ENCODE measurements at regions not wholly inside any gene's neighbourhood (a gene's known extent, or its start where the extent isn't known, plus 50 kb on each side); places are given as distances from the start of the nearest gene placed in this dataset.

DNA sequence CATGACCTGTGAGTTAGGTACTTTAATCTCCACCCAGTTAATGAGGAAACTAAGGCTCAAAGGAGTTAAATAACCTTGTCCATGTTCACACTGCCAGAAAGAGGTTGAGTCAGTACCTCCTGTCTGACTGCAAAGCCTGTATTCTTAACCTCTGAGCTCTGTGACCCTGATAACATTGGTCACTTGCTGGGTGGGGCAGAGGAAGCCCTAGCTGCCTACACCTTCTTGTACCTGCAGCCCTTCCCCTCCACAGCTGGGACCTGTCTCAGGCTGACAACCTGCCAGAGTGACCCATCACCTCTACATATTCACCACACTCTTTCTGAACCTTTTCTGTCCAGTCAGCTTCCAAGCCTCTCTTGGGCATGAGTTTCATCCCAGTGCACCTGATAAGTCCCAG is 106.1 kb upstream of the HES1 start:
- no peaks in the 10 kb centered on the region for H3K27me3 ChIP-seq (replicated peaks in 1 of 7)
- DNase-seq = no peak
- H3K4me3 ChIP-seq = no peak overlapping the region
- H3K9me3 ChIP-seq = no peaks in the 10 kb centered on the region
- H3K27ac ChIP-seq = no peak overlapping the region
- TF ChIP-seq CTCF (IDR thresholded peaks at IDR 0.05 in 8 of 11, conservative IDR thresholded peaks at IDR 0.05 in 3 of 11) (no peak), POLR2AphosphoS5 (IDR thresholded peaks at IDR 0.05) (no peak), POLR2A (IDR thresholded peaks at IDR 0.05) (no peak)
- intact Hi-C loops (cut with DNase I; ENCODE audit: low total_unique reads) = no loop called here
- peaks cover 0 to 26% (median 21%) of the 10 kb centered on the region in 6 donors for H3K4me1 ChIP-seq
- no peaks in the 10 kb centered on the region for H3K36me3 ChIP-seq

DNA sequence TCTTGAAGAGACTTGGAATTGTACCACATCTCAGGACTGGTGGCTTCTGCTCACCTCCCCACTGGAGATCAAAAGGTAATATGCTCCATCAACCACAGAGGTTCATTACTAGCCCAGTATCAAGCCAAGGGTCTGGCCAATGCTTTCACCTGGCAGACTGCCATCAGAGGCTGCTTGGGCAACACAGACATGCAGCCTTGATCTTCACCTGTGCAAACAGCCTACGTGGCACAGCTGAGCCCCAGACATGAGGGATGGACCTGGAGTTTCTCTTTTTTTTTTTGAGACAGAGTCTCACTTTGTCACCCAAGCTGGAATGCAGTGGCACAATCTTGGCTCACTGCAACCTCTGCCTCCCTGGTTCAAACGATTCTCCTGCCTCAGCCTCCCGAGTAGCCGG is 105.6 kb upstream of the HES1 start:
- no peaks in the 10 kb centered on the region for H3K36me3 ChIP-seq
- no peak overlapping the region for H3K27ac ChIP-seq
- TF ChIP-seq POLR2AphosphoS5 (IDR thresholded peaks at IDR 0.05) = no peak
- no peak for TF ChIP-seq POLR2A (IDR thresholded peaks at IDR 0.05)
- TF ChIP-seq CTCF (IDR thresholded peaks at IDR 0.05 in 8 of 11, conservative IDR thresholded peaks at IDR 0.05 in 3 of 11) = no peak
- intact Hi-C loops (cut with DNase I; ENCODE audit: low total_unique reads) = no loop called here
- H3K4me3 ChIP-seq = no peak overlapping the region
- H3K9me3 ChIP-seq = no peaks in the 10 kb centered on the region
- DNase-seq = no peak
- H3K4me1 ChIP-seq = peaks cover 0 to 31% (median 25%) of the 10 kb centered on the region in 6 donors
- WGBS, 5 donors = 75 to 96% (median 85%) methylated on average over 4 of the region's 4 CpGs
- H3K27me3 ChIP-seq (replicated peaks in 1 of 7) = no peaks in the 10 kb centered on the region

DNA sequence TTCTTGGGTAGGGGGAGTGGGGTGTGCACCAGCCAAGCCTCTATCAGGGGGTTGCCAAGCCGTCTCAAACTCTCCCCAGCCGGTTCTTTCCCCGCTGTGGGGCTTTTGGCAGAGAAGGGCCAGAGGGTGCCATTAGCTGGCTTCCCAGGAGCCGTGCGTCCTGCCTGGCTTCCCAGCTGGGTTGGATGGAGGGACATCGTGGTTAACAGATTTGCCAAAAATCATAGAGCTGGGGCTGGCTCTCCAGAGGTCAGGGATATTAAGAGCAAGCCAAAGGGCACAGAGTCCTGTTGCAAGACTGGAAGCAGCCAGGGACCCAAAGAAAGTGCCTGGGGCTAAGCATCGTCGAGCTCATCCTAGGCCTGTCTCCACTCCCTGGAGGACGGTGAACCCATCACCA is 104.6 kb upstream of the HES1 start:
- H3K36me3 ChIP-seq = no peaks in the 10 kb centered on the region
- no peak overlapping the region for H3K4me3 ChIP-seq
- no peak for DNase-seq
- H3K27ac ChIP-seq = no peak overlapping the region
- intact Hi-C loops (cut with DNase I; ENCODE audit: low total_unique reads) = no loop called here
- H3K9me3 ChIP-seq = no peaks in the 10 kb centered on the region
- no peaks in the 10 kb centered on the region for H3K27me3 ChIP-seq (replicated peaks in 1 of 7)
- 93 to 96% (median 95%) methylated on average over 7 to 9 of the region's 9 CpGs for WGBS, 5 donors
- TF ChIP-seq CTCF (IDR thresholded peaks at IDR 0.05 in 8 of 11, conservative IDR thresholded peaks at IDR 0.05 in 3 of 11) (no peak), POLR2A (IDR thresholded peaks at IDR 0.05) (no peak)
- peaks cover 0 to 34% (median 27%) of the 10 kb centered on the region in 6 donors for H3K4me1 ChIP-seq

DNA sequence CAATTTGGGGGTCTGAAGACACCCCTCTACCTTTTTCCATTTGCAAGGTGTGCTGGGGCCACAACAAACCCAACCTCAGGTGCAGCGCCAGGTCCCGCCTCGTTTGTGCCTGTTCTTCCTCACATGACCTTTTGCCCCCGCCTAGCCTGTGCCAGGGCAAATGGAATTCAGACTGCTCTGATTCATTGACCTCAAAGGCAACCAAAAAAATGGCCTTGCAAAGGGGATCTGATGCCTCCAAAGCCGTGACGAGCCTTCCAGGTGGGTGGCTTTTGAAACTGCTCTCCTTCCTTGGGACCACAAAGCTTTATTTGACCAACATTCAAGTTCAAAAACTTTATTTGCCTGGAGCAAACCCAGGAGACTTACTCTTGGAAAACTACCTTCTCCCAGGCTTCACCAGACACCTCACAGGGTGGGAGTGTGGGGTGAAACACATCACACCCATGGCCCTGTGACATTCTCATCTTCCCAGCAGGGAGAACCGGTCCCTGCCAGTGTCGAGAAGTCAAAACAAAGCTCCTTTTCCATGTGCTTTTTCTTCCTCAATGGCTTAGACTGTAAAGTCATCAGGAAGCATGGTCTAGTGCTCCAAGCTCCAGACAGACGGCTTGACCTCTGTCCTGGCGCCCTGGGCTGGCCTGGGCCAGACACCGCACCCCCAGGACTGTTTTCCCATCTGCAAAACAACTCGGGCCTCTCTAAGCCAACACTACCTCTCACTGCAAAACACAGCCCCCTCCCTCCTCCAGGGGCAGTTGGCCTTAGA is 103.9 kb upstream of the HES1 start:
- H3K4me3 ChIP-seq = no peak overlapping the region
- H3K4me1 ChIP-seq = peaks cover 0 to 34% (median 27%) of the 10 kb centered on the region in 6 donors
- no peaks in the 10 kb centered on the region for H3K9me3 ChIP-seq
- TF ChIP-seq POLR2AphosphoS5 (IDR thresholded peaks at IDR 0.05) (no peak), CTCF (IDR thresholded peaks at IDR 0.05 in 8 of 11, conservative IDR thresholded peaks at IDR 0.05 in 3 of 11) (no peak), POLR2A (IDR thresholded peaks at IDR 0.05) (no peak)
- no peaks in the 10 kb centered on the region for H3K27me3 ChIP-seq (replicated peaks in 1 of 7)
- no peak overlapping the region for H3K27ac ChIP-seq
- intact Hi-C loops (cut with DNase I; ENCODE audit: low total_unique reads) = no loop called here
- WGBS, 5 donors = 86 to 91% (median 90%) methylated on average over 12 of the region's 12 CpGs
- DNase-seq = no peak
- H3K36me3 ChIP-seq = no peaks in the 10 kb centered on the region
